ENCODE measurements at regions not wholly inside any gene's neighbourhood (a gene's known extent, or its start where the extent isn't known, plus 50 kb on each side); places are given as distances from the start of the nearest gene placed in this dataset.

DNA sequence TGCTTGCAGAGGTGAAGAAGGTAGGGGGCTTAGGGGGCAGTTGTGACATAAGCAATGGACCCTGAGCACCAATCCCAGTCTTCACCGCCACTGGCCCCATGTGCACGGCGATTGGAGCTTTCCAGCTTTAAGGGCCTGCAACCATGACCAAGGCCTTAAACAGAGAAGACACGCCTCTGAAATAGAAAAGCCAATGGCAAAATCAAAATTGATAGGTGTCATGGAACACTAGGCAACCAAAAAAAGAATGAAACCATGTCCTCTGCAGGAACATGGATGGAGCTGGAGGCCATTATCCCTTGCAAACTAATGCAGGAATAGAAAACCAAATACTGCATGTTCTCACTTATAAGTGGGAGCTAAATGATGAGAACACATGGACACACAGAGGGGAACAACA, 146.3 kb downstream of the SCARB1 start:
- no peak overlapping the region for H3K4me3 ChIP-seq (replicated peaks; ENCODE audit: insufficient read depth, low read length)
- no peak for DNase-seq (ENCODE audit: low read depth in 1 of 2, low spot score in 1 of 2)
- H3K27me3 ChIP-seq (ENCODE audit: insufficient read depth, poor library complexity, severe bottlenecking) = no peaks in the 10 kb centered on the region
- TF ChIP-seq GABPA (IDR thresholded peaks at IDR 0.05; ENCODE audit: low read depth) = no peak
- no peak overlapping the region for H3K27ac ChIP-seq (replicated peaks)

DNA sequence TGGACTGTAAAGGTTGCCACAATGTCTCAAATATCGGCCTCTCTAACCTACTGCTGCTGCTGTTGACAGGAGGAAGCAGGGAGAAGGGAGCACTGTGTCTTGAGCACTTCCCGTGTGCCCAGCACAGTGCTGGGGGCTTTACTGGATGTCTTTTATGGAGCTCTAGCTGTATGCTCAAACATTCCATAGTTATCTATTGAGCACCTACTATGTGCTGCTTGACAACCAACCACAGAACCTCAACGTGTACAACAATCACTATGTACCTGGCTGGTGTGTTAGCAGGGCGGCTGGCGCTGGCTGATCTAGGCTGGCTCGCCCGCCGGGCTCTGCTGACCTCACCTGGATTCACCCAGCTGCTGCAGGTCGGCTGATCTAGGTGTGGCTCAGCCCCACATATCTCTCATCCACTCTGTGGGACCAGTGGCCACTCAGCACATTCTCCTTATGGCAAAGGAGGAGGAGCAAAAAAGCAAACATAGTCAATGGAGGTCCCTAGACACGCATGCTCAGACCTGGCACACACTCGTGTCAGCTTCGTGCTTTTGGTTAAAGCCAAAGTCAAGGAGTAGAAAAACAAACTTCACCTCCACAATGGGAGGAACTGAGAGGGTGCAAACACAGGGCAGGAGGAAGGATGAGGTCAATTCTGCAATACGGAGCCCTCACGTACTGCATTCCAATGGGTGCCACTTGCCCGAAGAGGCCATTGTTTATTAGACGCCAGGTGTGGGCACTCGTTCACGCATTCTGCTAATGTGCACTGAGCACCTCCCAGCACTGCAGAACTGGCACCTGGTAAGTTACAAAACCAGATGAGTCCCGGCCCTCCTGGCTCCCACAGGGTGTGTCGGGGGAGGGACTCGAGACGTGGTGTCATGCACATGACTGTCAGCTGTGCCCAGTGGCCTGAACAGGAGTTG, 147.2 kb downstream of the SCARB1 start:
- no peak for TF ChIP-seq POLR2AphosphoS5 (IDR thresholded peaks at IDR 0.05; ENCODE audit: low read depth)
- TF ChIP-seq, protein P1, sequence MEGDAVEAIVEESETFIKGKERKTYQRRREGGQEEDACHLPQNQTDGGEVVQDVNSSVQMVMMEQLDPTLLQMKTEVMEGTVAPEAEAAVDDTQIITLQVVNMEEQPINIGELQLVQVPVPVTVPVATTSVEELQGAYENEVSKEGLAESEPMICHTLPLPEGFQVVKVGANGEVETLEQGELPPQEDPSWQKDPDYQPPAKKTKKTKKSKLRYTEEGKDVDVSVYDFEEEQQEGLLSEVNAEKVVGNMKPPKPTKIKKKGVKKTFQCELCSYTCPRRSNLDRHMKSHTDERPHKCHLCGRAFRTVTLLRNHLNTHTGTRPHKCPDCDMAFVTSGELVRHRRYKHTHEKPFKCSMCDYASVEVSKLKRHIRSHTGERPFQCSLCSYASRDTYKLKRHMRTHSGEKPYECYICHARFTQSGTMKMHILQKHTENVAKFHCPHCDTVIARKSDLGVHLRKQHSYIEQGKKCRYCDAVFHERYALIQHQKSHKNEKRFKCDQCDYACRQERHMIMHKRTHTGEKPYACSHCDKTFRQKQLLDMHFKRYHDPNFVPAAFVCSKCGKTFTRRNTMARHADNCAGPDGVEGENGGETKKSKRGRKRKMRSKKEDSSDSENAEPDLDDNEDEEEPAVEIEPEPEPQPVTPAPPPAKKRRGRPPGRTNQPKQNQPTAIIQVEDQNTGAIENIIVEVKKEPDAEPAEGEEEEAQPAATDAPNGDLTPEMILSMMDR (IDR thresholded peaks at IDR 0.05; ENCODE audit: insufficient read depth, low read length) = no peak
- TF ChIP-seq GABPA (IDR thresholded peaks at IDR 0.05; ENCODE audit: low read depth) = no peak
- no peak for TF ChIP-seq SPI1 (IDR thresholded peaks at IDR 0.05; ENCODE audit: borderline replicate concordance, low read depth)
- TF ChIP-seq, protein P2, sequence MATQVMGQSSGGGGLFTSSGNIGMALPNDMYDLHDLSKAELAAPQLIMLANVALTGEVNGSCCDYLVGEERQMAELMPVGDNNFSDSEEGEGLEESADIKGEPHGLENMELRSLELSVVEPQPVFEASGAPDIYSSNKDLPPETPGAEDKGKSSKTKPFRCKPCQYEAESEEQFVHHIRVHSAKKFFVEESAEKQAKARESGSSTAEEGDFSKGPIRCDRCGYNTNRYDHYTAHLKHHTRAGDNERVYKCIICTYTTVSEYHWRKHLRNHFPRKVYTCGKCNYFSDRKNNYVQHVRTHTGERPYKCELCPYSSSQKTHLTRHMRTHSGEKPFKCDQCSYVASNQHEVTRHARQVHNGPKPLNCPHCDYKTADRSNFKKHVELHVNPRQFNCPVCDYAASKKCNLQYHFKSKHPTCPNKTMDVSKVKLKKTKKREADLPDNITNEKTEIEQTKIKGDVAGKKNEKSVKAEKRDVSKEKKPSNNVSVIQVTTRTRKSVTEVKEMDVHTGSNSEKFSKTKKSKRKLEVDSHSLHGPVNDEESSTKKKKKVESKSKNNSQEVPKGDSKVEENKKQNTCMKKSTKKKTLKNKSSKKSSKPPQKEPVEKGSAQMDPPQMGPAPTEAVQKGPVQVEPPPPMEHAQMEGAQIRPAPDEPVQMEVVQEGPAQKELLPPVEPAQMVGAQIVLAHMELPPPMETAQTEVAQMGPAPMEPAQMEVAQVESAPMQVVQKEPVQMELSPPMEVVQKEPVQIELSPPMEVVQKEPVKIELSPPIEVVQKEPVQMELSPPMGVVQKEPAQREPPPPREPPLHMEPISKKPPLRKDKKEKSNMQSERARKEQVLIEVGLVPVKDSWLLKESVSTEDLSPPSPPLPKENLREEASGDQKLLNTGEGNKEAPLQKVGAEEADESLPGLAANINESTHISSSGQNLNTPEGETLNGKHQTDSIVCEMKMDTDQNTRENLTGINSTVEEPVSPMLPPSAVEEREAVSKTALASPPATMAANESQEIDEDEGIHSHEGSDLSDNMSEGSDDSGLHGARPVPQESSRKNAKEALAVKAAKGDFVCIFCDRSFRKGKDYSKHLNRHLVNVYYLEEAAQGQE (IDR thresholded peaks at IDR 0.05; ENCODE audit: insufficient replicate concordance, low read depth) = no peak
- H3K4me3 ChIP-seq (replicated peaks; ENCODE audit: insufficient read depth, low read length) = no peak overlapping the region
- no peak for DNase-seq (ENCODE audit: low read depth in 1 of 2, low spot score in 1 of 2)
- H3K27ac ChIP-seq (replicated peaks) = no peak overlapping the region
- H3K27me3 ChIP-seq (ENCODE audit: insufficient read depth, poor library complexity, severe bottlenecking) = no peaks in the 10 kb centered on the region

DNA sequence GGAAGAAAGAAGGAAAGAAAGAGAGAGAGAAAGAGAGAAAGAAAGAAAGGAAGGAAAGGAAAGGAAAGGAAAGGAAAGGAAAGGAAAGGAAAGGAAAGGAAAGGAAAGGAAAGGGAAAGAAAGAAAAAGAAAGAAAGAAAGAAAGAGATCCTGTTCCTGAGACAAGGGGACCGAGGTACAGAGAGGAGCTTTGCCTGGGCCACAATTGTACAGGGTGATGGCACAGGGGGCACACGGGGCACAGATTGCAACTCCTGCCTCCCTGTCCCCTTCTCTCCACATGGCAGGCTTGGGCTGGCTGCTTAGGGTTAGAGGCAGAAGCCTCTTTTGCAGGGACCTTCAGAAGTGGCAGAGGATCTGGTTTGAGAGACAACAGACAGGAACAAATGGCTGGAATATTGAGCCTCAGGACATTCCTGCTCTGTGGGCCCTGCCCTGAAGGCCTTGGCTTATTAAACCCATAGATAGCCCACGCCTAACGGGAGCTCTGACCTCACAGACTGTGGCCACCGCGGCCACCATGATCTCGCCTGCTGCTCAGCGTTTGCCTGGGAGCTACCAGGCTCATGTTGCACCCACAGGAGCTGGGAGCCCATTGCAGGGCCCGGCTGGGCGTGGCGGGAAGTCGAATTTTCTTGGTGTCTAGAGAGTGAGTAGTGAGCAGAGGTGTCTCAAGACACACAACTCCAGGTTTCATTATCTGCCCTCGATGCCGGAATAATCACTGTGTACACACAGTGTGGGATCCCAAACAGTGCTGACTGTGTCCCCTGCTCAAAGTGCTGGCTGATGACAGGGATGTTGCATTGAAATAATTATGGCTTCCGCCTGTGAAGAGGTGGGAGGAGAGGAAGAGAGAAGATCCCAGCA, 147.9 kb upstream of the NCOR2 start:
- no peak overlapping the region for H3K4me3 ChIP-seq (replicated peaks; ENCODE audit: insufficient read depth, low read length)
- H3K27me3 ChIP-seq (ENCODE audit: insufficient read depth, poor library complexity, severe bottlenecking) = no peaks in the 10 kb centered on the region
- TF ChIP-seq, protein P1 (IDR thresholded peaks at IDR 0.05; ENCODE audit: insufficient read depth, low read length) = no peak
- TF ChIP-seq, protein P2 (IDR thresholded peaks at IDR 0.05; ENCODE audit: insufficient replicate concordance, low read depth) = no peak
- TF ChIP-seq POLR2AphosphoS5 (IDR thresholded peaks at IDR 0.05; ENCODE audit: low read depth) (no peak), SPI1 (IDR thresholded peaks at IDR 0.05; ENCODE audit: borderline replicate concordance, low read depth) (no peak), GABPA (IDR thresholded peaks at IDR 0.05; ENCODE audit: low read depth) (no peak)
- no peak for DNase-seq (ENCODE audit: low read depth in 1 of 2, low spot score in 1 of 2)
- H3K27ac ChIP-seq (replicated peaks) = no peak overlapping the region
